ENCODE measurements at regions not wholly inside any gene's neighbourhood (a gene's known extent, or its start where the extent isn't known, plus 50 kb on each side); places are given as distances from the start of the nearest gene placed in this dataset.

DNA sequence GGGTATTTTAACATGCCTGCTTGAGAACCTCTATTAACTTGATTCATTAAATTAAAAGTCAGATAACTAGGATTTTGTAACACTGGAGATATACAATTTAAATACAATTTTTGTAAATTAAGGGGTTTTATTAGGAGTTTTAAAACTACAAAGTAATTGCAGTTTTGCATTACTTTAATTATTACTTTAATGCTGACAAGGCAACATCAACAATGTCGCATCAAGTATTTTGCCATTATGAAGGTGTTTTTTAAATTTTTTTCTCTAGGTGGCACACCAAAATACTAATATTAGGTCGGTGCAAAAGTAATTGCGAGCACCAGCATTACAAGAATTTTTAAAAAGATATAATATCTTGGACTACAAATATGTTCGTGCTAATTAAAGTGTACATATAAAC, 513.4 kb downstream of the ANKRD7 start:
- TF ChIP-seq, protein P1, sequence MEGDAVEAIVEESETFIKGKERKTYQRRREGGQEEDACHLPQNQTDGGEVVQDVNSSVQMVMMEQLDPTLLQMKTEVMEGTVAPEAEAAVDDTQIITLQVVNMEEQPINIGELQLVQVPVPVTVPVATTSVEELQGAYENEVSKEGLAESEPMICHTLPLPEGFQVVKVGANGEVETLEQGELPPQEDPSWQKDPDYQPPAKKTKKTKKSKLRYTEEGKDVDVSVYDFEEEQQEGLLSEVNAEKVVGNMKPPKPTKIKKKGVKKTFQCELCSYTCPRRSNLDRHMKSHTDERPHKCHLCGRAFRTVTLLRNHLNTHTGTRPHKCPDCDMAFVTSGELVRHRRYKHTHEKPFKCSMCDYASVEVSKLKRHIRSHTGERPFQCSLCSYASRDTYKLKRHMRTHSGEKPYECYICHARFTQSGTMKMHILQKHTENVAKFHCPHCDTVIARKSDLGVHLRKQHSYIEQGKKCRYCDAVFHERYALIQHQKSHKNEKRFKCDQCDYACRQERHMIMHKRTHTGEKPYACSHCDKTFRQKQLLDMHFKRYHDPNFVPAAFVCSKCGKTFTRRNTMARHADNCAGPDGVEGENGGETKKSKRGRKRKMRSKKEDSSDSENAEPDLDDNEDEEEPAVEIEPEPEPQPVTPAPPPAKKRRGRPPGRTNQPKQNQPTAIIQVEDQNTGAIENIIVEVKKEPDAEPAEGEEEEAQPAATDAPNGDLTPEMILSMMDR (conservative IDR thresholded peaks at IDR 0.05; ENCODE audit: low read length), result no peak
- no peak for TF ChIP-seq EZH2phosphoT487 (IDR thresholded peaks at IDR 0.05; ENCODE audit: borderline replicate concordance)

Measured in Loucy (cell line).